SK-N-SH (cell line): ENCODE measurements at regions not wholly inside any gene's neighbourhood (a gene's known extent, or its start where the extent isn't known, plus 50 kb on each side); places are given as distances from the start of the nearest gene placed in this dataset.

Experiments
- CTCF ChIA-PET: fragments of 300-600, 350-600 bp; formaldehyde crosslinking; extraction: SDS; loops from one replicate; lab custom pipeline; 2021; lab: Yijun Ruan, JAX
- POLR2A ChIA-PET: fragments of 350-600 bp; sonication (Branson Sonifier 250); formaldehyde crosslinking; extraction: SDS; loops from one replicate; lab custom pipeline; 2020; ENCODE audit warnings: antibody characterized with exemption, inconsistent platforms; lab: Yijun Ruan, JAX
- DNase-seq: peaks from one replicate; pipeline ENCODE4 v3.0.0; 2012
- H2AFZ ChIP-seq: fragments of 200-600 bp; sonication (generic); 2 replicates; pipeline ENCODE4 v1.8.1; 2016; ENCODE audit warnings: antibody characterized with exemption, mild to moderate bottlenecking, low read depth
- H3F3A ChIP-seq: fragments of 200-600 bp; sonication (generic); replicated peaks from 2 replicates; pipeline ENCODE3; 2016; ENCODE audit warnings: antibody characterized with exemption, mild to moderate bottlenecking; ENCODE audit not compliant: insufficient read depth
- H3K27ac ChIP-seq, 2 experiments: fragments of 200-500 bp in 1 of 2; fragments of 200-600 bp in 1 of 2; sonication (Bioruptor generic) in 1 of 2; sonication (generic), shearing (Covaris generic) in 1 of 2; 2 replicates each; pipeline versions ENCODE4 v1.5.1 to v1.6.1; 2014 to 2016; ENCODE audit warnings: low read depth in 2 of 2, inconsistent platforms in 1 of 2, low read length in 1 of 2, mild to moderate bottlenecking in 1 of 2, mixed read lengths in 1 of 2
- H3K27me3 ChIP-seq: fragments of 200-600 bp; sonication (generic), shearing (Covaris generic); 2 replicates; pipeline ENCODE4 v1.6.1; 2016; ENCODE audit warnings: mixed run types; ENCODE audit not compliant: insufficient read depth
- H3K36me3 ChIP-seq, 2 experiments: fragments of 200-500 bp in 1 of 2; fragments of 200-600 bp in 1 of 2; sonication (Bioruptor generic) in 1 of 2; sonication (generic) in 1 of 2; replicated peaks in 1 of 2; 2 replicates each; pipeline versions ENCODE3 to v1.5.1; 2014 to 2016; ENCODE audit warnings: low read length in 1 of 2, mild to moderate bottlenecking in 1 of 2; ENCODE audit not compliant: insufficient read depth in 2 of 2, control insufficient read depth in 1 of 2
- H3K4me1 ChIP-seq, 2 experiments: fragments of 200-500 bp in 1 of 2; fragments of 200-600 bp in 1 of 2; sonication (Bioruptor generic) in 1 of 2; sonication (generic), shearing (Covaris generic) in 1 of 2; 2 replicates each; pipeline versions ENCODE4 v1.5.1 to v1.6.1; 2014 to 2016; ENCODE audit warnings: low read depth in 1 of 2, low read length in 1 of 2, mixed run types in 1 of 2; ENCODE audit not compliant: insufficient read depth in 2 of 2, control insufficient read depth in 1 of 2
- H3K4me2 ChIP-seq: fragments of 200-600 bp; sonication (generic), shearing (Covaris generic); 2 replicates; pipeline ENCODE4 v1.6.1; 2017; ENCODE audit warnings: mixed run types
- H3K4me3 ChIP-seq, 2 experiments: fragments of 200-500 bp in 1 of 2; fragments of 200-600 bp in 1 of 2; sonication (Bioruptor generic) in 1 of 2; sonication (generic), shearing (Covaris generic) in 1 of 2; 2 replicates each; pipeline versions ENCODE4 v1.5.1 to v1.8.1; 2014 to 2016; ENCODE audit warnings: low read depth in 2 of 2, inconsistent platforms in 1 of 2, low read length in 1 of 2, mild to moderate bottlenecking in 1 of 2, mixed read lengths in 1 of 2, moderate library complexity in 1 of 2
- H3K79me2 ChIP-seq: fragments of 200-600 bp; sonication (generic); 2 replicates; pipeline ENCODE4 v1.8.1; 2017; ENCODE audit warnings: mild to moderate bottlenecking; ENCODE audit not compliant: insufficient read depth
- H3K9ac ChIP-seq: fragments of 200-600 bp; sonication (generic); 2 replicates; pipeline ENCODE4 v1.6.1; 2017; ENCODE audit warnings: mixed run types
- H3K9me2 ChIP-seq: fragments of 200-600 bp; sonication (generic); 2 replicates; pipeline ENCODE4 v1.6.1; 2017; ENCODE audit warnings: mixed run types
- H3K9me3 ChIP-seq: fragments of 200-600 bp; sonication (generic); 2 replicates; pipeline ENCODE4 v1.6.1; 2017; ENCODE audit warnings: mixed run types, mild to moderate bottlenecking, moderate library complexity
- H4K20me1 ChIP-seq: fragments of 200-600 bp; sonication (generic); 2 replicates; pipeline ENCODE4 v1.6.1; 2017; ENCODE audit warnings: mild to moderate bottlenecking, mixed run types; ENCODE audit not compliant: insufficient read depth
- EP300 ChIP-seq, 2 experiments: IDR thresholded peaks; 2 replicates each; pipeline versions ENCODE4 v1.4.0 to v1.6.1; 2012; ENCODE audit warnings: borderline replicate concordance in 1 of 2, low read depth in 1 of 2, low read length in 1 of 2
- EZH2phosphoT487 ChIP-seq: fragments of 200-600 bp; sonication (generic); IDR thresholded peaks from 2 replicates; pipeline ENCODE4 v1.6.1; 2017; ENCODE audit warnings: low read depth, mixed run types, mild to moderate bottlenecking, antibody characterized with exemption, moderate library complexity, borderline replicate concordance
- GABPA ChIP-seq: IDR thresholded peaks from 2 replicates; pipeline ENCODE4 v1.4.0; 2012; ENCODE audit warnings: low read depth, mild to moderate bottlenecking
- IRF3 ChIP-seq: fragments of 150-350 bp; IDR thresholded peaks from 2 replicates; pipeline ENCODE4 v1.6.1; 2016; ENCODE audit warnings: mild to moderate bottlenecking, low read depth, low read length
- MXI1 ChIP-seq: IDR thresholded peaks from 2 replicates; pipeline ENCODE4 v1.6.1; 2012; ENCODE audit warnings: mild to moderate bottlenecking, low read depth, low read length, improper control_type of control experiment
- NFIC ChIP-seq: IDR thresholded peaks from 2 replicates; pipeline ENCODE4 v1.4.0; 2012; ENCODE audit warnings: borderline replicate concordance
- PBX3 ChIP-seq: IDR thresholded peaks from 2 replicates; pipeline ENCODE4; 2012
- RAD21 ChIP-seq: IDR thresholded peaks from 2 replicates; pipeline ENCODE4 v1.6.1; 2012; ENCODE audit warnings: mild to moderate bottlenecking, low read length
- RCOR1 ChIP-seq: fragments of 150-350 bp; IDR thresholded peaks from 2 replicates; pipeline ENCODE4 v1.6.1; 2017; ENCODE audit warnings: antibody characterized with exemption, low read length
- RXRA ChIP-seq: IDR thresholded peaks from 2 replicates; pipeline ENCODE4 v1.4.0; 2012; ENCODE audit warnings: low read depth, mild to moderate bottlenecking, borderline replicate concordance
- SIN3A ChIP-seq: IDR thresholded peaks from 2 replicates; pipeline ENCODE4 v1.6.1; 2012; ENCODE audit warnings: low read depth, mild to moderate bottlenecking, low read length, moderate library complexity, borderline replicate concordance
- SMC3 ChIP-seq: IDR thresholded peaks from 2 replicates; pipeline ENCODE4 v1.6.1; 2012; ENCODE audit warnings: low read depth, low read length, improper control_type of control experiment
- TAF1 ChIP-seq: IDR thresholded peaks from 2 replicates; pipeline ENCODE4 v1.6.1; 2012; ENCODE audit warnings: low read depth, mild to moderate bottlenecking, low read length, moderate library complexity, borderline replicate concordance
- TCF12 ChIP-seq: IDR thresholded peaks from 2 replicates; pipeline ENCODE4 v1.4.0; 2012
- USF2 ChIP-seq: fragments of 150-350 bp; IDR thresholded peaks from 2 replicates; pipeline ENCODE4 v1.6.1; 2017; ENCODE audit warnings: antibody characterized with exemption, low read length, low read depth, borderline replicate concordance
- ZBTB33 ChIP-seq: IDR thresholded peaks from 2 replicates; pipeline ENCODE4 v1.4.0; 2012; ENCODE audit warnings: low read depth, borderline replicate concordance
- WGBS: methylation state at CpG from one replicate; pipeline ENCODE4 v1.1.6; 2017; ENCODE audit warnings: low lambda C conversion rate; 5-methylcytosine and 5-hydroxymethylcytosine counted together

DNA sequence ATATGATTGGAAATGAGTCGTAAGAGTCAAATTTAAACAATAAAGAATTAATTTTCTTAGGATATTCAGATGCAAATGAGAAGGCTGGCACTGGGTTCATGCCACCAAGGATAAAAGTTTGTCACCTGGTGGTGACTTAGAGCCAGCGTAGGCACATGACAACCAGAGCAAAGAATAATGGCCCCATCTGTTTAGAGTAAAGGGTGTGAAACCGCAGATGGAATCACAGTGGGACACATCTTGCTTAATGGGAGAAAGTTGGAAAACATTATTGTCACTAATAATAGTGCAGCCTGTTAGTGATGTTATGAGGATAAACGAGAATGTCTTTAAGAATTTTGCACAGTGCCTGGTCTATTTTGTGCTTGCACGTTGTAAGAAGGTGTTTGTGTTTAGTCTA is 727.8 kb downstream of the QKI start:
- no peak for DNase-seq
- 26% methylated on average over 5 of the region's 5 CpGs for WGBS

More for the DNA sequence above, 727.8 kb downstream of the QKI start:
- no peaks in the 10 kb centered on the region for H3K9me3 ChIP-seq
- POLR2A ChIA-PET = interaction anchor here (1.0 kb wide), 1 partner anchor 10 kb away, joined by 3 read pairs; no protein-coding TSS in a partner anchor
- no peaks in the 10 kb centered on the region for H3F3A ChIP-seq
- H3K4me3 ChIP-seq = no peak overlapping the region
- H3K79me2 ChIP-seq = no peaks in the 10 kb centered on the region
- no peak overlapping the region for H3K9ac ChIP-seq
- CTCF ChIA-PET = interaction anchor here (1.0 kb wide), 1 partner anchor 31 kb away, joined by 3 read pairs; no protein-coding TSS in a partner anchor
- no peaks in the 10 kb centered on the region for H3K9me2 ChIP-seq
- no peaks in the 10 kb centered on the region for H3K36me3 ChIP-seq
- no peaks in the 10 kb centered on the region for H3K4me1 ChIP-seq
- H3K27me3 ChIP-seq = no peaks in the 10 kb centered on the region
- H3K27ac ChIP-seq = no peak overlapping the region
- no peak overlapping the region for H2AFZ ChIP-seq
- no peaks in the 10 kb centered on the region for H4K20me1 ChIP-seq
- TF ChIP-seq ZBTB33 (no peak), TAF1 (no peak), EZH2phosphoT487 (no peak), RXRA (no peak), TCF12 (no peak), USF2 (no peak), MXI1 (no peak), EP300 (IDR thresholded peaks at IDR 0.05; ENCODE audit: borderline replicate concordance in 1 of 2, low read depth in 1 of 2, low read length in 1 of 2) (no peak), SMC3 (no peak), SIN3A (no peak), IRF3 (no peak), RCOR1 (no peak), RAD21 (no peak), PBX3 (no peak), NFIC (no peak), GABPA (no peak)
- no peak overlapping the region for H3K4me2 ChIP-seq
